ENCODE measurements at regions not wholly inside any gene's neighbourhood (a gene's known extent, or its start where the extent isn't known, plus 50 kb on each side); places are given as distances from the start of the nearest gene placed in this dataset.
A peak's percentile ranks its signal among the peaks of the same experiment; 100 is the strongest.
"Not testable (repeated sequence)": the region's sequence is repeated elsewhere in the genome, so short reads cannot be mapped to it uniquely, and the experiment has no call there.

DNA sequence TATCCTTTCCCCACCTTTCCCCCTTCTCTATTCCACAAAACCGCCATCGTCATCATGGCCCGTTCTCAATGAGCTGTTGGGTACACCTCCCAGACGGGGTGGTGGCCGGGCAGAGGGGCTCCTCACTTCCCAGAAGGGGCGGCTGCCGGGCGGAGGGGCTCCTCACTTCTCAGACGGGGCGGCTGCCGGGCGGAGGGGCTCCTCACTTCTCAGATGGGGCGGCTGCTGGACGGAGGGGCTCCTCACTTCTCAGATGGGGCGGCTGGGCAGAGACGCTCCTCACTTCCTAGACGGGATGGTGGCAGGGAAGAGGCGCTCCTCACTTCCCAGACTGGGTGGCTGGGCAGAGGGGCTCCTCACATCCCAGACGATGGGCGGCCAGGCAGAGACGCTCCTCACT lies 135.3 kb upstream of the GALNT2 start:
- FAIRE-seq = not testable (repeated sequence)

GRCh38 chr1:229935157-229935556 lies 131.9 kb upstream of the GALNT2 start:
- FAIRE-seq = not testable (repeated sequence)

DNA sequence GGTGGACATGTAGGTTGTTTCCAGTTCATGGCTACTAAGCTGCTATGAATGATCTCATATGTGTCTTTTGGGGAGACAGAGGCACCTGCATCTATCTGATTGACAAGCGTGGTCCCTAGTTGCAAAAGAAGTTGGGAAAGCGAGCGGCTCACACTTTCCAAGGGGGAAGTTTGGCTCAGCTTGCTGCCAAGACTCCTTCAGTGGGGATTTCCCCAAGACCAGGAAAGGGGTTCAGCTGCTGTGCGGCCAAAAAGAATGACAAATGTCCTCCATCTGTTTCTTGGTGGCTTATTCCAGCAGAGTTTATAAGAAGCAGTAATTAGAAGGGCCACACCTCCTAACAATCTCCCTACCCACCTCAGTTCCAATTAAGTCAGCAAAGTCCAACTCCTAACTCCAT lies 128.5 kb upstream of the GALNT2 start:
- FAIRE-seq = no peak

- FAIRE-seq = no peak
These were observed 126.4 kb upstream of the GALNT2 start for GRCh38 chr1:229940684-229941083.

- FAIRE-seq = no peak
These were observed 125.9 kb upstream of the GALNT2 start for GRCh38 chr1:229941160-229941559.

DNA sequence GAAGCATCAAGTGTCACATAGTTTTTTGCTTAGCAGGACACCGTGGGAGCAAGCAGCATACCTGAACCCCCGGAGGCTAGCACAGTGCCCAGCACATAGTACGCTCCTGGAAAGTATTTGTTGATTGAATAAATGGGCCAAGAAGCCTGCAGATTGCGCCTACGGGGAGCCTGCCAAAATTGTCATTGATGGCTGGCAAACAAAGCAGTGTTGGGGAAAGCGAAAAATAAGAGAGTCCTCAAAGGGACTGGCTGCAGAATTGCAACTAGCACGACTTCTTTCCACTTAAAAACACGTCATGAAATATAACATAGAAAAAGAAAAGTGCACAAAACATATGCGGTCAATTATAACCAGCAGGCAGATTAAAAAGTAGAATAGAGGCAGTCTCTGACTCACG lies 125.2 kb upstream of the GALNT2 start:
- FAIRE-seq = no peak

DNA sequence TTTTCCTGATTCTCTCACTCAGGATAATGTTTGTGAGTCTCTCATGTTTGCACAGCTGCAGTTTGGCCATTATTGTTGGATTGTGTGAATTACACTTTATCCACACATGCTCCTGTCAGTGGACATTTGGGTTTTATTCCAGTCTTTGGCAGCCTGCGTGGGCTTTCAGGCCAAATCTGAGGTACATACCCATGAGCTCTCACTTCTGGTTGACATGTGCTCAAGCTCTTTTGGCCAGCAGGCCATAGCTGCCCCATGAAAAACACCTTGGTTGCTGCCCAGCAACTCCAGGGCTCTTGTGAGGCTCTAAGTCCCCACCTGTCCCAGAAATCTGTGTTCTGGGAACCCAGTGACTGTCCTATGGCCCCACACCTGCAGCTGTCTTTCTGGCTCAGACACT lies 124.5 kb upstream of the GALNT2 start:
- no peak for FAIRE-seq

DNA sequence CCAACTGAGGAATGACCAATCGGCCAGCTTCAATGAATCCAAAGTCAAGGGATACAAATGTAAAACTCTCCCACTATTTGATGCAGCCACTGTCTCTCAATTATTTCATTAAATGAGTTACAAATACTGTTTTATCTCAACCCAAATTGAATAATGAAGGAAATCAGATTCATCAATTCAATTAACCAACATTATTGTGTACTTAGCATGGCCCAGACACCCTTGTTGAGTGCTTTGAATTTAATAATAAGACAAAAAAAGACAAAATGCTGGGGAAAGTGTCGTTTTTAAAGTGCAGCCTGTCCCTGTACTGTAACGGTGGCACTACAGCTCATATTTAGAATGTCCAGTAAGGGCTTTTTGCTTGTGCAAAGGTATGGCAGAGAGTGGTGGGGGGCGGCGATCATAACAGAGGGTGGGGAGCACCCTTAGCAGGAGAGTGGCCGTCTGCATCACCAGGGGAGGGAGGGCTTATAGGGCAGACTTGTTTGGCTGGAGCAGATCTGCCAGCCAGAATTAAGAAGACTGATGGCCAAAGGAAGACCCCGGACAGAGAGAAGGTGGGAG lies 123.8 kb upstream of the GALNT2 start:
- no peak for FAIRE-seq

- no peak for FAIRE-seq
These were observed 122.9 kb upstream of the GALNT2 start for GRCh38 chr1:229943988-229944743.

GRCh38 chr1:229945795-229946194 lies 121.2 kb upstream of the GALNT2 start:
- no peak for FAIRE-seq

DNA sequence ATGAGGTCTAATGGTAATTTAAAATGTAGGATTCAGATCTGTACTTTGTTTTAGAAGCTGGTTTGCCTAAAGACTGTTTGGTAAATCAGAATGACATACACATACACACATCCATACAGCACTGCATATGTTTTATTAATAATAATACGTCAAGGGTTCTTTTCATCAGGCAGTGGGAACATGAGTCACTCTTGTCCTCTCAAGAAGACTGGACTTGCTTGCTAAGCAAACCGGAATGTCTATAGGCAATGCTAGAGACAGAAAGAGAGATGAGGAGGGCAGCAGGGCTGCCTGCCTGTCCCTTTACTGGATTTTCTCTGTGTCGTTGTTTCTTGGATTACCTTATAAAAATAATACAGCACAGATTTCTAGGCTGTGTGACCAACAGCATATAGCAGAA lies 119.1 kb upstream of the GALNT2 start:
- FAIRE-seq = no peak

DNA sequence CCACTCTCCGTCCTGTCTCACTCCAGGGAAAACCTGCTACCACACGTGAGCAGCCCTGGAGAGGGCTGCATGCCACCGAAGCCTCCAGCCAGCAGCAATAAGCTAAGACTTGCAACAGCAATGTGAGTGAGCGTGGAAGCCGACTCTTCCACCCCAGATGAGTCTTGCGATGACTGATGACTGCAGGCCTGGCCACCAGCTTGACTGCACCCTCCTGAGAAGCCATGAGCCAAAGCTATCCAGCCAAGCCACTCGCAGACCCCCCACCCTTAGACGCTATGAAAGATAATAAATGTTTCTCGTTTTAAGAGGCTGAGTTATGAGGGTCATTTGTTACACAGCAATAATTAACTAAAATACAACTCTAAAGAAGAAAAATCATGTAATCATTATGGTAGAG lies 118.6 kb upstream of the GALNT2 start:
- FAIRE-seq = no peak

GRCh38 chr1:229949500-229949899 lies 117.5 kb upstream of the GALNT2 start:
- no peak for FAIRE-seq

GRCh38 chr1:229950020-229950419 lies 117.0 kb upstream of the GALNT2 start:
- no peak for FAIRE-seq

DNA sequence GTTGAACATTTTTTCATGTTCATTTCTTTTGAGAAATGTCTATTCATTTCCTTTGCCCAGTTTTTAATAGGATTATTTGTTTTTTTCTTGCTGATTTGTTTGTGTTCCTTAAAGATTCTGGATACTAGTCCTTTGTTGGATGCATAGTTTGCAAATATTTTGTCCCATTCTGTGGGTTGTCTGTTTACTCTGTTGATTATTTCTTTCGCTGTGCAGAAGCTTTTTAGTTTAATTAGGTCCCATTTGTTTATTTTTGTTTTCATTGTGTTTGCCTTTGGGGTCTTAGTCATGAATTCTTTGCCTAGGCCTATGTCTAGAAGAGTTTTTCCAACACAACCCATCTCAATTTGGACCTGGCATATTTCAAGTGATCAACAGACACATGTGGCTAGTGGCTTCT lies 116.1 kb upstream of the GALNT2 start:
- FAIRE-seq = no peak

GRCh38 chr1:229951856-229952534 lies 115.0 kb upstream of the GALNT2 start:
- no peak for FAIRE-seq

GRCh38 chr1:229952670-229953520 lies 114.1 kb upstream of the GALNT2 start:
- no peak for FAIRE-seq

- FAIRE-seq = peak; percentile 83
These were observed 113.2 kb upstream of the GALNT2 start for GRCh38 chr1:229953736-229954326.

DNA sequence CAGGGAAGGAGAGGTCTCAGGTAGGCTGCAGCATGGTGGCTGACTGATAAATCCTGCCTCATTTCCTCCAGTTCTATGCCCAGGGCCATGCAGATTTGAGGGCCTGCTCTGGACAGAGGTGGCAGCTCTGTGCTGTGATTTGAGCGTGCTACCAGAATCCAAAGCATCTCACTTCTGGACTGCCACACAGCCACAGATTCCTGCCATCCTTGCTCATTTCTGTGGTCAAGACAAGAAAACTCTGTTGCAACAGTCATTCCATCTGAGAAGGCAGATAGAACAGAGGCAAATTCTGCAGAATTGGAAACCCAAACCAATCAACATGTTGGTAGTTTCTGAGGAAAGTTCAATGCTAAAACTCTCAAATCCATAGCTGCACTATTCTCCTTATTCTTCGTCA lies 102.8 kb upstream of the GALNT2 start:
- FAIRE-seq = no peak

GRCh38 chr1:229970714-229971113 lies 96.3 kb upstream of the GALNT2 start:
- FAIRE-seq = no peak

GRCh38 chr1:229971141-229971540 lies 95.9 kb upstream of the GALNT2 start:
- no peak for FAIRE-seq

GRCh38 chr1:229972600-229973296 lies 94.3 kb upstream of the GALNT2 start:
- no peak for FAIRE-seq

Data from colon (tissue), 2 donors.